Liver (tissue), 7 donors: ENCODE measurements at regions not wholly inside any gene's neighbourhood (a gene's known extent, or its start where the extent isn't known, plus 50 kb on each side); places are given as distances from the start of the nearest gene placed in this dataset.

Source experiments
- DNase-seq: peaks from one replicate; pipeline ENCODE4 v3.0.0-alpha.2; 2017; ENCODE audit warnings: low spot score
- H3K27ac ChIP-seq, 2 donors: one replicate each; pipeline ENCODE4 v1.7.0; 2013; ENCODE audit warnings: inconsistent platforms in 2 of 2, low read length in 2 of 2, control low read depth in 1 of 2, low read depth in 1 of 2, mild to moderate bottlenecking in 1 of 2
- H3K27me3 ChIP-seq, 4 donors: one replicate each; pipeline versions ENCODE4 v1.6.1 to v1.7.0; 2013; ENCODE audit warnings: low read length in 3 of 4, inconsistent platforms in 1 of 4, mild to moderate bottlenecking in 1 of 4, moderate library complexity in 1 of 4; ENCODE audit not compliant: control insufficient read depth in 4 of 4, insufficient read depth in 4 of 4
- H3K36me3 ChIP-seq, 4 donors: one replicate each; pipeline versions ENCODE4 v1.6.1 to v1.7.0; 2013; ENCODE audit warnings: low read length in 3 of 4, mild to moderate bottlenecking in 3 of 4, low read depth in 1 of 4, moderate library complexity in 1 of 4; ENCODE audit not compliant: control insufficient read depth in 4 of 4, insufficient read depth in 3 of 4
- H3K4me1 ChIP-seq, 4 donors: one replicate each; pipeline versions ENCODE4 v1.6.1 to v1.7.0; 2013; ENCODE audit warnings: low read length in 3 of 4, mild to moderate bottlenecking in 3 of 4, moderate library complexity in 1 of 4; ENCODE audit not compliant: control insufficient read depth in 4 of 4, insufficient read depth in 4 of 4
- H3K4me3 ChIP-seq, 3 donors: one replicate each; pipeline versions ENCODE4 v1.6.1 to v1.7.0; 2013; ENCODE audit warnings: low read length in 3 of 3, control low read depth in 1 of 3, low read depth in 1 of 3, mild to moderate bottlenecking in 1 of 3
- H3K9ac ChIP-seq, 2 donors: one replicate each; pipeline ENCODE4 v1.7.0; 2013; ENCODE audit warnings: low read length in 2 of 2, mild to moderate bottlenecking in 2 of 2, moderate library complexity in 2 of 2, control low read depth in 1 of 2, low read depth in 1 of 2
- H3K9me3 ChIP-seq, 4 donors: one replicate each; pipeline versions ENCODE4 v1.6.1 to v1.7.0; 2013; ENCODE audit warnings: low read length in 3 of 4; ENCODE audit not compliant: control insufficient read depth in 4 of 4
- ATF3 ChIP-seq: IDR thresholded peaks from 2 replicates; pipeline ENCODE4 v1.6.1; 2016; ENCODE audit warnings: antibody characterized with exemption
- FOXA1 ChIP-seq: IDR thresholded peaks from 2 replicates; pipeline ENCODE4 v1.6.1; 2016; ENCODE audit warnings: antibody characterized with exemption
- FOXA2 ChIP-seq: IDR thresholded peaks from 2 replicates; pipeline ENCODE4 v1.6.1; 2016; ENCODE audit warnings: antibody characterized with exemption
- HNF4A ChIP-seq, 2 donors: conservative IDR thresholded peaks; 2 replicates each; pipeline ENCODE4 v1.6.1; 2016; ENCODE audit warnings: antibody characterized with exemption in 2 of 2, mild to moderate bottlenecking in 2 of 2
- HNF4G ChIP-seq: IDR thresholded peaks from 2 replicates; pipeline ENCODE4 v1.6.1; 2016; ENCODE audit warnings: antibody characterized with exemption
- JUND ChIP-seq, 2 donors: IDR thresholded peaks; 2 replicates each; pipeline ENCODE4 v1.6.1; 2016; ENCODE audit warnings: antibody characterized with exemption in 2 of 2
- NR2F2 ChIP-seq: IDR thresholded peaks from 2 replicates; pipeline ENCODE4 v1.6.1; 2016; ENCODE audit warnings: antibody characterized with exemption
- RAD21 ChIP-seq, 2 donors: IDR thresholded peaks; 2 replicates each; pipeline ENCODE4 v1.6.1; 2016; ENCODE audit warnings: antibody characterized with exemption in 2 of 2, mild to moderate bottlenecking in 2 of 2
- SP1 ChIP-seq: IDR thresholded peaks from 2 replicates; pipeline ENCODE4 v1.6.1; 2018; ENCODE audit warnings: antibody characterized with exemption, mild to moderate bottlenecking
- YY1 ChIP-seq: IDR thresholded peaks from 2 replicates; pipeline ENCODE4 v1.6.1; 2016; ENCODE audit warnings: antibody characterized with exemption, mild to moderate bottlenecking
- WGBS: extraction: QIAGEN DNeasy Blood & Tissue Kit; methylation state at CpG from one replicate; pipeline ENCODE4 v1.1.7; 2013; 5-methylcytosine and 5-hydroxymethylcytosine counted together
- TF ChIP-seq, protein P1 (sequence below): IDR thresholded peaks from 2 replicates; pipeline ENCODE4 v1.6.1; 2016; ENCODE audit warnings: antibody characterized with exemption, mild to moderate bottlenecking
- donor health status: healthy.
- donor health status: healthy.
- donor health status: healthy.
- donor health status: healthy.

DNA sequence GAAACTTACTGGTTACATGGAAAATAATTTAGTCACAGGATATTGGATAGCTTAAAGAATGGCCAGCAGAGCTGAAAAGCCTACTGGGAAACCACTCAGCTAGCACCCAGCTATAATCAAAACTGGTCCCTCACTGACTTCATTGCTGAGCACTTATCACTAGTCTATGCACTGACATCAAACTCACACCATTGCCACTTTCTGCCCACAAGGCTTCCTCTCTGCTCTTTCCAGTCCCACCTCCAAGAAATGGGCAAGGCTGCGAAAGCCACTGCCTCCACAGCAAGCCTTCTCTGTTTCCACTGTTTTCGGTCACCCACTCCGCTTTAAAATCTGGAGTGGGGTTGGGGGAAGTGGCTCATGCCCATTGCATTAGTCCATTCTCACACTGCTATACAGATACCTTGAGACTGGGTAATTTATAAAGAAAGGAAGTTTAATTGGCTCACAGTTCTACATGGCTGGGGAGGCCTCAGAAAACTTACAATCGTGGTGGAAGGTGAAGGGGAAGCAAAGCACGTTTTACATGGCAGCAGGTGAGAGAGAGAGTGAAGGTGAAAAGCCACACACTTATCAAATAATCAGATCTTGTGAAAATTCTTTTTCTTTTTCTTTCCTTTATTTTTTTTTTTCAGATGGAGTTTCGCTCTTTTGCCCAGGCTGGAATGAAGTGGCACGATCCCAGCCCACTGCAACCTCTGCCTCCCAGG lies 77.0 kb upstream of the CERS6 start:
- Histone ChIP-seq H3K27ac (no peak overlapping the region), H3K9me3 (no peaks in the 10 kb centered on the region), H3K27me3 (no peaks in the 10 kb centered on the region), H3K9ac (no peak overlapping the region), H3K4me1 (no peaks in the 10 kb centered on the region), H3K36me3 (no peaks in the 10 kb centered on the region), H3K4me3 (no peak overlapping the region)
- TF ChIP-seq, protein P1, sequence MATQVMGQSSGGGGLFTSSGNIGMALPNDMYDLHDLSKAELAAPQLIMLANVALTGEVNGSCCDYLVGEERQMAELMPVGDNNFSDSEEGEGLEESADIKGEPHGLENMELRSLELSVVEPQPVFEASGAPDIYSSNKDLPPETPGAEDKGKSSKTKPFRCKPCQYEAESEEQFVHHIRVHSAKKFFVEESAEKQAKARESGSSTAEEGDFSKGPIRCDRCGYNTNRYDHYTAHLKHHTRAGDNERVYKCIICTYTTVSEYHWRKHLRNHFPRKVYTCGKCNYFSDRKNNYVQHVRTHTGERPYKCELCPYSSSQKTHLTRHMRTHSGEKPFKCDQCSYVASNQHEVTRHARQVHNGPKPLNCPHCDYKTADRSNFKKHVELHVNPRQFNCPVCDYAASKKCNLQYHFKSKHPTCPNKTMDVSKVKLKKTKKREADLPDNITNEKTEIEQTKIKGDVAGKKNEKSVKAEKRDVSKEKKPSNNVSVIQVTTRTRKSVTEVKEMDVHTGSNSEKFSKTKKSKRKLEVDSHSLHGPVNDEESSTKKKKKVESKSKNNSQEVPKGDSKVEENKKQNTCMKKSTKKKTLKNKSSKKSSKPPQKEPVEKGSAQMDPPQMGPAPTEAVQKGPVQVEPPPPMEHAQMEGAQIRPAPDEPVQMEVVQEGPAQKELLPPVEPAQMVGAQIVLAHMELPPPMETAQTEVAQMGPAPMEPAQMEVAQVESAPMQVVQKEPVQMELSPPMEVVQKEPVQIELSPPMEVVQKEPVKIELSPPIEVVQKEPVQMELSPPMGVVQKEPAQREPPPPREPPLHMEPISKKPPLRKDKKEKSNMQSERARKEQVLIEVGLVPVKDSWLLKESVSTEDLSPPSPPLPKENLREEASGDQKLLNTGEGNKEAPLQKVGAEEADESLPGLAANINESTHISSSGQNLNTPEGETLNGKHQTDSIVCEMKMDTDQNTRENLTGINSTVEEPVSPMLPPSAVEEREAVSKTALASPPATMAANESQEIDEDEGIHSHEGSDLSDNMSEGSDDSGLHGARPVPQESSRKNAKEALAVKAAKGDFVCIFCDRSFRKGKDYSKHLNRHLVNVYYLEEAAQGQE = no peak
- no peak for TF ChIP-seq HNF4A (conservative IDR thresholded peaks at IDR 0.05)
- TF ChIP-seq JUND (IDR thresholded peaks at IDR 0.05) = no peak
- WGBS = 87% methylated on average over 7 of the region's 7 CpGs
- DNase-seq = no peak

DNA sequence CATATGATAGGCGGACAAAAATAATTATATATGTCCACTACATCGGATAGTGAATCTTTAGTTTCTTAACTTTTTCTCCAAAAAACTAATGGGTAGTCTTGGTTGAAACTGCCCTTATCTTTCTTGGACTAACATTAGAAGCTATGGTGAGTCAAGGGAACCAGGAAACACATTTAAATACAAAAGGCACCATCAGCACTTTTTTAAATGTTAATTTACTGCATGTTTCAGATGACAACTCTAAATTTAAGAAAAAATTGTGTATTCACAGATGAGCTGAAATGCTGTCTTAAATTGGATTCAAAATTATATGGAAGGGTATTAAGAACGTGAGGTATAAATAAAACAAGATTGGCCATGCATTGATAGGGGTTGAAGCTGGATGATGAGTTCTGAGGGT lies 75.6 kb upstream of the CERS6 start:
- no peak overlapping the region for H3K27ac ChIP-seq
- DNase-seq = no peak
- H3K9me3 ChIP-seq = no peaks in the 10 kb centered on the region
- no peaks in the 10 kb centered on the region for H3K4me1 ChIP-seq
- TF ChIP-seq RAD21 (IDR thresholded peaks at IDR 0.05) = no peak
- no peak for TF ChIP-seq YY1
- TF ChIP-seq HNF4G = no peak
- TF ChIP-seq JUND (IDR thresholded peaks at IDR 0.05) = no peak
- TF ChIP-seq HNF4A (conservative IDR thresholded peaks at IDR 0.05) = no peak
- TF ChIP-seq SP1 = no peak
- no peak for TF ChIP-seq ATF3
- TF ChIP-seq FOXA2 = no peak
- TF ChIP-seq NR2F2 = no peak
- no peak for TF ChIP-seq FOXA1
- TF ChIP-seq, protein P1 = no peak
- no peak overlapping the region for H3K9ac ChIP-seq
- H3K27me3 ChIP-seq = no peaks in the 10 kb centered on the region
- no peak overlapping the region for H3K4me3 ChIP-seq
- no peaks in the 10 kb centered on the region for H3K36me3 ChIP-seq
- 95% methylated on average over 3 of the region's 3 CpGs for WGBS
